C4-2B (cell line): ENCODE measurements at regions not wholly inside any gene's neighbourhood (a gene's known extent, or its start where the extent isn't known, plus 50 kb on each side); places are given as distances from the start of the nearest gene placed in this dataset.

ENCODE experiments used
- CTCF ChIP-seq: fragments of 450-650 bp; conservative IDR thresholded peaks from 2 replicates; pipeline ENCODE4 v1.5.1; 2017; ENCODE audit warnings: mild to moderate bottlenecking
- ZFX ChIP-seq: fragments of 450-650 bp; IDR thresholded peaks from 2 replicates; pipeline ENCODE4 v1.6.1; 2017

GRCh38 chr3:67201026-67201425 is 202.9 kb downstream of the KBTBD8 start:
- no peak for TF ChIP-seq CTCF
- no peak for TF ChIP-seq ZFX
